HG03064 (cell line): ENCODE measurements at regions not wholly inside any gene's neighbourhood (a gene's known extent, or its start where the extent isn't known, plus 50 kb on each side); places are given as distances from the start of the nearest gene placed in this dataset.

Source experiments
- ATAC-seq: cut with Tn5 transposase; IDR thresholded peaks from one replicate; pipeline ENCODE4 v1.9.1; 2021; ENCODE audit warnings: low read depth; ENCODE audit not compliant: unreplicated experiment

- peak; percentile 96 for ATAC-seq
Observed at GRCh38 chr13:29935309-29935981, 85.0 kb upstream of the UBL3 start.

GRCh38 chr13:29934531-29935308, 84.3 kb upstream of the UBL3 start:
- ATAC-seq: no peak

GRCh38 chr13:29933401-29933800, 83.0 kb upstream of the UBL3 start:
- no peak for ATAC-seq

- ATAC-seq: no peak
Observed at GRCh38 chr13:29931696-29932095, 81.3 kb upstream of the UBL3 start.

GRCh38 chr13:29929062-29929847, 78.8 kb upstream of the UBL3 start:
- ATAC-seq: no peak

GRCh38 chr13:29926098-29926476, 75.7 kb upstream of the UBL3 start:
- no peak for ATAC-seq

- ATAC-seq: no peak
Observed at GRCh38 chr13:29925457-29926097, 75.2 kb upstream of the UBL3 start.

- no peak for ATAC-seq
Observed at GRCh38 chr13:29924482-29925350, 74.3 kb upstream of the UBL3 start.

DNA sequence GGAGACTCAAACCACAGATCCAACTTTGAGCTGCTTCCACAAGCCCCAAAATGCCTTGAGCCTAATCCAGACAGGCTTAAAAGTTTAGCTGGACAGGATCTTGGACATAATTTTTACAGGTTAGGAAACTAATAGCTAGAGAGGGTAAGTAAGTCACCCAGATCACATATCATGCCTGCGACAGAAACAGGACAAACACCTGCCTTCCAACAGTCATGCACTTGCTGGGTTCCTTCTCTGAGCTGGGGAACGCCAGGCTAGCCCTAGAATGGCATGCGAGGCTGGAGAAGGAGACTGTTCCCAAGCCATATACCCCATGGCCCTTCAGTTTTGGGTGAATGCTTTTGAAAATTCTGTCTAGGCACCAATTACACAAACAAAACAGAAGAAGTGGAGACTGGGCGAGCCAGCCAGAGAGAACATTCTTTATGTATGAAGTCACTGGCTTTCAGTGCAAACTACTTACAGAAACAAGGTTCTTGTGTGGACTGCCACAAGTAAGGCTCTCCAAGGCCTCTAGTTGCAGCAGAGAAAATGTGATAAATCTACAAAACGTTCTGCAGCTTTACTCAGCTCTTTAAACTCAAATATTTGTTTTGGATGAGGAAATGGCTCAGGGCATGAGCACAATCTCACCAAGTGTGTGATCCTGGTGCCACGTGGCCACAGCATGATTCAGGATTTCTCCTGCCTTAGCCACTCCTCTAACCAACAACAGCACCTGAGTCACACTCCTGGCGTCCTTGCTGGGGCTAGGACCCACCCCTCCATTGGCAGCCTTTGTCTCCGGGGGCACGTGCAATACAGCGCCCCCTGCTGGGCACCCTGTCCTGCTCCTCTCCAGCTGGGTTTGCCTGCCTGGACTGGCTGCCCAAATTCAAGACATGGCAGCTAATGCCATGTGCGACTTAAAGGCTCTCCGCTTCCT, 73.4 kb upstream of the UBL3 start:
- ATAC-seq: no peak

- no peak for ATAC-seq
Observed at GRCh38 chr13:29922896-29923295, 72.5 kb upstream of the UBL3 start.

DNA sequence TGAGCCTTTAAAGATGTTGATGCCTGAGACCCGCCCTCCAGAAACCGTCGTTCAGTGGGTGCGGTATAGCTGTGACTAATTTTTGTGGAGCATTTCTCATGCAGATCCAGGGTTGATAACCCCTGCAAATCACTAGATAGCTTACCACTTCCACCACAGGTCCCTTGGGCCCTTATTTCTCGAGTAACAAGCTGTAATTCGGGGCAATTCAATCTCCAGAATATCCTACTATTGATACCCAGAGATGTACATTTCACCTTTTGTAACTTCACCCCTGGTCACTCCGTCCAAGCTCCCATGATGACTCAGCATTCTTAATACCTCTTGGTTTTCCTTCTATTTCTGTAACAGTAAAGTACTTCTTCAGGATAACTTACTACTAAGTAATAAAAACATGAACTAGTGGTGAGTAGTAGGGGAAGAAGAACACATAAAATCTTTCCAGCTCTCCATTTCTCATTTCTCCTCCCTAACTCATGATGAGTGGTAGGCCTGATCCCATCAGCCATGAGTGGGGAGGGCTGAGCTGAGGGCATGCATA, 71.9 kb upstream of the UBL3 start:
- no peak for ATAC-seq

DNA sequence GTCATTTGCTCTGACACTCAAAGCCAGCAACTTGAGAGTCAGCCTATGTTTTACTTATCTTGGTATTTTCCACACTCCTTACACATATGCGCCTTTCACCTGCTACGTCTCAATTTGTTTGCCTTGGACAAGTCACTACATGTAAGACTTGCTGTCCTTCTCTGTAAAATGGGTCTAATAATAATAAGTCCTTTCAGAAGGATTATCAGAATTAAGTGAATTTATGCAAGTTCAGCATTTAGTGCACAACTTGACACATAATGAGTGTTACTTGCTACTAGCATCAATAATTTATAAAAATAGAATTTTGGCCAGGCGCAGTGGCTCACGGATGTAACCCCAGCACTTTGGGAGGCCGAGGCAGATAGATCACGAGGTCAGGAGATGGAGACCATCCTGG, 71.1 kb upstream of the UBL3 start:
- ATAC-seq: no peak

- no peak for ATAC-seq
Observed at GRCh38 chr13:29920025-29920643, 69.7 kb upstream of the UBL3 start.

- no peak for ATAC-seq
Observed at GRCh38 chr13:29918845-29919244, 68.4 kb upstream of the UBL3 start.

- no peak for ATAC-seq
Observed at GRCh38 chr13:29917650-29918049, 67.2 kb upstream of the UBL3 start.

- no peak for ATAC-seq
Observed at GRCh38 chr13:29914581-29914980, 64.2 kb upstream of the UBL3 start.

DNA sequence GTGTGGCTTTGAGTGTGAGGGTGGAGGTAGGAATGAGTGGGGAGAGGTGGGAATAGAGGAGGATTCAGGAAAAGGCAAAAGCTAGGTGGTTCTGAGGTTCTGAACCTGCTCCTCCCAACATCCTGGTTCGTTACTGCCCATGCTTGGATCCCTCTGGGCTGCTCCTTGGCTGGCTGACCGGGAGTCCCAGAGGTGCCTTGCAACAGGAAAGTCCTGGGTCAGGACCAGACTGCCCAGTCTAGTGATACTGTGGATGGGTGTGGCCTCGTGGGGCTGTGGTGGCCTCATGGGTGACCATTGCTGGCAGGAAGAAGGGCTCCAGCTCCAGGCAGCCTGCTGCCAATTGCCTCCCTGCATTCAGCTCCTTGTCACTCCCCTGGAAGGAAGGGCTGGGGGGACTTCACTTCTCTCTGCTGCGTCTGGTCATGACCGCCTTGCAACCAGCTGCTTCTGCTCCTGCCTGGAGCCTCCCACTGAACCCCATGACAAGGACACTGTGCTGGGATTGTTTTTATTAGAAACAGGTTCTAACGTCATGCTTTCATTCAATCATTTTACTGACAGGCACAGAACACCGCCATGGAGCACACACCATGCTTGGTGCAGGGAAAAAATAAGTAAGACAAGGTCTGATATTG, 61.5 kb upstream of the UBL3 start:
- ATAC-seq: no peak
